Kidney epithelial cell (primary cell): ENCODE measurements at regions not wholly inside any gene's neighbourhood (a gene's known extent, or its start where the extent isn't known, plus 50 kb on each side); places are given as distances from the start of the nearest gene placed in this dataset.
A peak's percentile ranks its signal among the peaks of the same experiment; 100 is the strongest.
"Not testable (repeated sequence)": the region's sequence is repeated elsewhere in the genome, so short reads cannot be mapped to it uniquely, and the experiment has no call there.

Experiments
- DNase-seq: peaks from one replicate; pipeline ENCODE4 v3.0.0-alpha.2; 2010; ENCODE audit warnings: low read depth
- H3K27me3 ChIP-seq: 2 replicates; pipeline ENCODE4 v1.6.0; 2011; ENCODE audit warnings: low read length; ENCODE audit not compliant: control insufficient read depth, insufficient read depth
- H3K36me3 ChIP-seq: 2 replicates; pipeline ENCODE4 v1.5.1; 2011; ENCODE audit warnings: low read length; ENCODE audit not compliant: control insufficient read depth, insufficient read depth
- H3K4me3 ChIP-seq: 2 replicates; pipeline ENCODE4 v1.5.1; 2011; ENCODE audit warnings: low read depth, mild to moderate bottlenecking, control low read depth, low read length
- TF ChIP-seq, protein P1 (sequence below): IDR thresholded peaks from 2 replicates; pipeline ENCODE4 v1.5.1; 2011; ENCODE audit warnings: mild to moderate bottlenecking, moderate library complexity, low read length, control low read depth, inconsistent platforms; ENCODE audit not compliant: insufficient read depth, poor library complexity, severe bottlenecking

DNA sequence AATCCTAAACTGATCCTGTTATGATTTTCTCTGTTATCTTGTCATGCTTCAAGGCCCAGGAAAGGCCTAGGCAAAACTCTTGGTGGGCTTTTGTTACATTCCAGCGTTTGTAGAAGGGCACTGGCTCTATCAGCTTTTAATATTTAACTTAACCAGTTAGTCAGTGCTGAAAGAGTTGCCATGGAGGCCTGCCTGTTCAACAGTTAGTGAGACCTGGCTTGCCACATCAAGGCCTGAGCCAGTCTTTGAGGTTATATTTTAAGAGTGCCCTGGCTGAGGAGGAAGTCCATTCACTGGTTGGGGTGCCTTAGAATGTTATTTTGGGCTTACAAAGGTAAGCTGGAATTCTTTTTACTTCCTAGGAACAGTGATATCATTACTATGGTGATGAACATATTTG lies 144.1 kb upstream of the NRG3 start:
- TF ChIP-seq, protein P1, sequence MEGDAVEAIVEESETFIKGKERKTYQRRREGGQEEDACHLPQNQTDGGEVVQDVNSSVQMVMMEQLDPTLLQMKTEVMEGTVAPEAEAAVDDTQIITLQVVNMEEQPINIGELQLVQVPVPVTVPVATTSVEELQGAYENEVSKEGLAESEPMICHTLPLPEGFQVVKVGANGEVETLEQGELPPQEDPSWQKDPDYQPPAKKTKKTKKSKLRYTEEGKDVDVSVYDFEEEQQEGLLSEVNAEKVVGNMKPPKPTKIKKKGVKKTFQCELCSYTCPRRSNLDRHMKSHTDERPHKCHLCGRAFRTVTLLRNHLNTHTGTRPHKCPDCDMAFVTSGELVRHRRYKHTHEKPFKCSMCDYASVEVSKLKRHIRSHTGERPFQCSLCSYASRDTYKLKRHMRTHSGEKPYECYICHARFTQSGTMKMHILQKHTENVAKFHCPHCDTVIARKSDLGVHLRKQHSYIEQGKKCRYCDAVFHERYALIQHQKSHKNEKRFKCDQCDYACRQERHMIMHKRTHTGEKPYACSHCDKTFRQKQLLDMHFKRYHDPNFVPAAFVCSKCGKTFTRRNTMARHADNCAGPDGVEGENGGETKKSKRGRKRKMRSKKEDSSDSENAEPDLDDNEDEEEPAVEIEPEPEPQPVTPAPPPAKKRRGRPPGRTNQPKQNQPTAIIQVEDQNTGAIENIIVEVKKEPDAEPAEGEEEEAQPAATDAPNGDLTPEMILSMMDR, result no peak

DNA sequence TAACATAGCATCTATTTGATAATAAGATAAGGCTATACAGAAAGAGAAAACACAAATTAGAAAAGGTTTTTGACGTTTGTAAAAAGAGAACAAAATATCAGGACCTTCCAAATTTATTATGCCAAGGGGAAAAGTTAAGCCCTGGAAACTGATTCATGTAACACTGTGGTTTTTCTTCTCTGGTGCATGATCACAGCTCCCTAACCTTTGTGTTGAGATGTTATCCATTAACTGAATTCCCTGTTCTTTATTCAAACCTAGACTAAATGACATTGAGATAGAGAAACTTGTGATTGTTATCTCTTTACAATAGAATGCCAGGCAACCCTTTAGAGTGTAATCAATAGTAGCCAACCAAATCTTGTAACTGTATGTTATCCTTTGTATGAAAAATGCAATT lies 141.5 kb upstream of the NRG3 start:
- TF ChIP-seq, protein P1, result no peak
- Histone ChIP-seq H3K27me3 (no peaks in the 10 kb centered on the region), H3K36me3 (no peaks in the 10 kb centered on the region), H3K4me3 (no peak overlapping the region)
- peak; percentile 14 for DNase-seq

More for the DNA sequence above, 144.1 kb upstream of the NRG3 start:
- H3K4me3 ChIP-seq, result no peak overlapping the region
- DNase-seq, result peak; percentile 61
- no peaks in the 10 kb centered on the region for H3K36me3 ChIP-seq
- no peaks in the 10 kb centered on the region for H3K27me3 ChIP-seq

DNA sequence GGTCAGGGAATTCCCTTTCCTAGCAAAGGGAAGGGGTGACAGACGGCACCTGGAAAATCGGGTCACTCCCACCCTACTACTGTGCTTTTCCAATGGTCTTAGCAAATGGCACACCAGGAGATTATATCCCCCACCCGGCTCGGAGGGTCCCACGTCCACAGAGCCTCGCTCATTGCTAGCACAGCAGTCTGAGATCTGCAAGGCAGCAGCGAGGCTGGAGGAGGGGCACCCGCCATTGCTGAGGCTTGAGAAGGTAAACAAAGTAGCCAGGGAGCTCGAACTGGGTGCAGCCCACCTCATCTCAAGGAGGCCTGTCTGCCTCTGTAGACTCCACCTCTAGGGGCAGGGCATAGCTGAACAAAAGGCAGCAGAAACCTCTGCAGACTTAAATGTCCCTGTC lies 139.8 kb upstream of the NRG3 start:
- H3K4me3 ChIP-seq, DNase-seq, H3K36me3 ChIP-seq, H3K27me3 ChIP-seq: not testable (repeated sequence)

DNA sequence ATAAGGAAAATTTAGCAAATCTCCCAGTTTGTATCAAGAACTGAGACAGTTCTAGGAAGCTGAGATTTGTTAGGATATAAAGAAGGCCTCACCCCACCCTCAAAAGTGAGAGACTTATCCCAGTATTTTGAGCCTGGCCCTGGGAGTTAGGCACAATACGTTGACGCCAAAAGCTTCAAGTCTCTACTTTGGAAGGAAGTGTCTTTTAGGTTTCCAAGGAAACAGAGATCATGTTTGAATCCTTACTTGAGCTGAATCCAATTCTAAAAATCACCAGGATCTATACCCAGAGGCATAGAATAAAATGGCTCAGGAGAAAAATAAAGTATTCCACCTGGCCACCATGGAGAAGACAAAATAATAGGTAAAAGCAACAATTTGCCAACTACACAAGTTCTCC lies 115.9 kb upstream of the NRG3 start:
- Histone ChIP-seq H3K4me3 (no peak overlapping the region), H3K27me3 (no peaks in the 10 kb centered on the region), H3K36me3 (no peaks in the 10 kb centered on the region)
- TF ChIP-seq, protein P1, result no peak
- no peak for DNase-seq

DNA sequence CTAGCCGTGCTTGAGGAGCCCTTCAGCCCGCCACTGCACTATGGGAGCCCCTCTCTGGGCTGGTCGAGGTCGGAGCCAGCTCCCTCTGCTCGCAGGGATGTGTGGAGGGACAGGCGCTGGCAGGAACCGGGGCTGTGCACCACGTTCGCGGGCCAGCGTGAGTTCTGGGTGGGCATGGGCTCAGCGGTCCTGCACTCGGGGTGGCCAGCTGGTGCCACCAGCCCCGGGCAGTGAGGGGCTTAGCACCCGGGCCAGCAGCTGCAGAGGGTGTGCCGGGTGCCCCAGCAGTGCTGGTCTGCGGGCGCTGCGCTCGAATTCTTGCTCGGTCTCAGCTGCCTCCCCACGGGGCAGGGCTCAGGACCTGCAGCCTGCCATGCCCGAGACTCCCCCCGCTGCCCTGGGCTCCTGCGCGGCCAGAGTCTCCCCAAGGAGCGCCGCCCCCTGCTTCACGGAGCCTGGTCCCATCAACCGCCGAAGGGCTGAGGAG lies 90.8 kb upstream of the NRG3 start:
- H3K36me3 ChIP-seq, result no peaks in the 10 kb centered on the region
- no peak overlapping the region for H3K4me3 ChIP-seq
- DNase-seq, result no peak
- TF ChIP-seq, protein P1, result no peak
- no peaks in the 10 kb centered on the region for H3K27me3 ChIP-seq

DNA sequence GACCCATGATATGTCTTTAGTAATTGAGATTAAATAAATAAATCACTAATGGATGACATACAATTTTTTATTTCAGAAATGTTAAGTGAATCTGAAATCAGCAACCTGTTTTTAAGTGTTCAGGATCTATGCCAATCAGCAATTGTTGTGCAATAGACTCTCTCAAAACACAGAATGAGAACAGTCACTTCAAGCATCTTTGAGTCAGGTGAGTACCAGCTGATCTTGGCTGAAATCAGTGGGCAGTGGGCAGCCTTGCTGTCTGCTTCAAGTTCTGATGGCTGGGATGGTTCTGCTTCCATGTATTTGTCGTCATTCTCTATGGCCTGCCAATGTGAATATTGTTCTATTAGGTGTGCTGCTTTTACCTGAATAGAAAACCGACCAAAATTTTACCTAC lies 82.3 kb upstream of the NRG3 start:
- Histone ChIP-seq H3K27me3 (no peaks in the 10 kb centered on the region), H3K4me3 (no peak overlapping the region), H3K36me3 (no peaks in the 10 kb centered on the region)
- no peak for DNase-seq
- TF ChIP-seq, protein P1, result no peak
